ENCODE measurements at regions not wholly inside any gene's neighbourhood (a gene's known extent, or its start where the extent isn't known, plus 50 kb on each side); places are given as distances from the start of the nearest gene placed in this dataset.

- TF ChIP-seq CTCF (conservative IDR thresholded peaks at IDR 0.05; ENCODE audit: low read depth in 2 of 2) (no peak), EZH2phosphoT487 (IDR thresholded peaks at IDR 0.05; ENCODE audit: unreplicated experiment) (no peak), REST (IDR thresholded peaks at IDR 0.05; ENCODE audit: unreplicated experiment) (no peak), CREB1 (CRISPR knock-in tag; IDR thresholded peaks at IDR 0.05; ENCODE audit: low read depth) (no peak), JUNB (IDR thresholded peaks at IDR 0.05; ENCODE audit: unreplicated experiment) (no peak), EZH2 (IDR thresholded peaks at IDR 0.05; ENCODE audit: low read depth, unreplicated experiment) (no peak), ETS1 (IDR thresholded peaks at IDR 0.05) (no peak), ZNF462 (CRISPR knock-in tag; IDR thresholded peaks at IDR 0.05) (no peak), POLR2AphosphoS5 (IDR thresholded peaks at IDR 0.05; ENCODE audit: low read depth) (no peak), NANOG (IDR thresholded peaks at IDR 0.05; ENCODE audit: borderline replicate concordance) (no peak)
Observed at GRCh38 chr4:27873596-27873995, 1013.0 kb downstream of the STIM2 start.
